Immature natural killer cell (primary cell): ENCODE measurements at regions not wholly inside any gene's neighbourhood (a gene's known extent, or its start where the extent isn't known, plus 50 kb on each side); places are given as distances from the start of the nearest gene placed in this dataset.

Experiments
- DNase-seq, 3 donors: peaks; one replicate each; pipeline ENCODE4 v3.0.0; 2022; ENCODE audit warnings: mixed read lengths in 1 of 3
- H3K27ac Mint-ChIP-seq, 6 donors: one replicate each; pipeline ENCODE4 v1.8.0; 2020; ENCODE audit warnings: mixed read lengths in 6 of 6, mild to moderate bottlenecking in 5 of 6, inconsistent platforms in 4 of 6, moderate library complexity in 3 of 6
- H3K27me3 Mint-ChIP-seq, 3 donors: one replicate each; pipeline ENCODE4 v1.8.0; 2020 to 2021; ENCODE audit warnings: low read depth in 3 of 3, mild to moderate bottlenecking in 3 of 3, mixed read lengths in 3 of 3, moderate library complexity in 3 of 3, inconsistent platforms in 1 of 3
- H3K36me3 Mint-ChIP-seq, 3 donors: one replicate each; pipeline ENCODE4 v1.8.0; 2020; ENCODE audit warnings: mixed read lengths in 3 of 3, inconsistent platforms in 2 of 3, mild to moderate bottlenecking in 2 of 3
- H3K4me1 Mint-ChIP-seq, 2 donors: one replicate each; pipeline ENCODE4 v1.8.0; 2020; ENCODE audit warnings: inconsistent platforms in 2 of 2, mild to moderate bottlenecking in 2 of 2, mixed read lengths in 2 of 2, moderate library complexity in 1 of 2
- H3K4me3 Mint-ChIP-seq, 5 donors: one replicate each; pipeline ENCODE4 v1.8.0; 2020; ENCODE audit warnings: mild to moderate bottlenecking in 5 of 5, mixed read lengths in 5 of 5, inconsistent platforms in 3 of 5, moderate library complexity in 3 of 5
- H3K9me3 Mint-ChIP-seq, 6 donors: one replicate each; pipeline ENCODE4 v1.8.0; 2020; ENCODE audit warnings: mild to moderate bottlenecking in 6 of 6, mixed read lengths in 6 of 6, inconsistent platforms in 4 of 6, moderate library complexity in 3 of 6

GRCh38 chr21:15355066-15355465 lies 290.3 kb upstream of the NRIP1 start:
- DNase-seq, result no peak
- Mint-ChIP-seq H3K27me3 (peaks cover 0 to 2% (median 0%) of the 10 kb centered on the region in 3 donors), H3K27ac (no peak overlapping the region), H3K36me3 (no peaks in the 10 kb centered on the region), H3K4me3 (peak overlapping the region in 2 of 5 donors; percentile 36 to 57), H3K9me3 (no peaks in the 10 kb centered on the region), H3K4me1 (peaks cover 0 to 5% of the 10 kb centered on the region in 2 donors)

- H3K27ac Mint-ChIP-seq, result no peak overlapping the region
- H3K4me1 Mint-ChIP-seq, result peaks cover 0 to 5% of the 10 kb centered on the region in 2 donors
- no peak for DNase-seq
- no peaks in the 10 kb centered on the region for H3K36me3 Mint-ChIP-seq
- no peak overlapping the region for H3K4me3 Mint-ChIP-seq
- no peaks in the 10 kb centered on the region for H3K9me3 Mint-ChIP-seq
- H3K27me3 Mint-ChIP-seq, result peaks cover 0 to 2% (median 0%) of the 10 kb centered on the region in 3 donors
Measured at GRCh38 chr21:15359251-15359650, 294.5 kb upstream of the NRIP1 start.

GRCh38 chr21:15362458-15362857 lies 297.7 kb upstream of the NRIP1 start:
- Mint-ChIP-seq H3K4me1 (no peaks in the 10 kb centered on the region), H3K4me3 (no peak overlapping the region), H3K9me3 (peaks cover 6 to 13% (median 7%) of the 10 kb centered on the region in 6 donors), H3K27ac (no peak overlapping the region), H3K36me3 (no peaks in the 10 kb centered on the region), H3K27me3 (peaks cover 0 to 1% (median 0%) of the 10 kb centered on the region in 3 donors)
- no peak for DNase-seq

- Mint-ChIP-seq H3K4me1 (no peaks in the 10 kb centered on the region), H3K27ac (no peak overlapping the region), H3K36me3 (no peaks in the 10 kb centered on the region), H3K9me3 (peaks cover 6 to 13% (median 7%) of the 10 kb centered on the region in 6 donors), H3K27me3 (peaks cover 0 to 1% (median 0%) of the 10 kb centered on the region in 3 donors), H3K4me3 (no peak overlapping the region)
- no peak for DNase-seq
Measured at GRCh38 chr21:15363921-15364320, 299.1 kb upstream of the NRIP1 start.

- no peaks in the 10 kb centered on the region for H3K36me3 Mint-ChIP-seq
- H3K27me3 Mint-ChIP-seq, result peaks cover 0 to 4% (median 1%) of the 10 kb centered on the region in 3 donors
- no peak overlapping the region for H3K27ac Mint-ChIP-seq
- no peaks in the 10 kb centered on the region for H3K4me1 Mint-ChIP-seq
- H3K4me3 Mint-ChIP-seq, result no peak overlapping the region
- peaks cover 6 to 13% (median 8%) of the 10 kb centered on the region in 6 donors for H3K9me3 Mint-ChIP-seq
- no peak for DNase-seq
Measured at GRCh38 chr21:15365751-15366392, 301.1 kb upstream of the NRIP1 start.

- H3K27ac Mint-ChIP-seq, result no peak overlapping the region
- DNase-seq, result no peak
- no peak overlapping the region for H3K4me3 Mint-ChIP-seq
- H3K9me3 Mint-ChIP-seq, result peaks cover 6 to 13% (median 8%) of the 10 kb centered on the region in 6 donors
- H3K36me3 Mint-ChIP-seq, result no peaks in the 10 kb centered on the region
- H3K27me3 Mint-ChIP-seq, result peaks cover 0 to 4% (median 1%) of the 10 kb centered on the region in 3 donors
- H3K4me1 Mint-ChIP-seq, result no peaks in the 10 kb centered on the region
Measured at GRCh38 chr21:15366555-15366954, 301.8 kb upstream of the NRIP1 start.

GRCh38 chr21:15367061-15367626 lies 302.3 kb upstream of the NRIP1 start:
- Mint-ChIP-seq H3K4me1 (no peaks in the 10 kb centered on the region), H3K36me3 (no peaks in the 10 kb centered on the region), H3K4me3 (no peak overlapping the region), H3K9me3 (peaks cover 6 to 13% (median 8%) of the 10 kb centered on the region in 6 donors), H3K27me3 (peaks cover 0 to 4% (median 1%) of the 10 kb centered on the region in 3 donors), H3K27ac (no peak overlapping the region)
- no peak for DNase-seq

GRCh38 chr21:15370462-15370975 lies 305.7 kb upstream of the NRIP1 start:
- peaks cover 0 to 4% (median 1%) of the 10 kb centered on the region in 3 donors for H3K27me3 Mint-ChIP-seq
- no peaks in the 10 kb centered on the region for H3K4me1 Mint-ChIP-seq
- H3K27ac Mint-ChIP-seq, result no peak overlapping the region
- H3K4me3 Mint-ChIP-seq, result no peak overlapping the region
- no peak for DNase-seq
- H3K9me3 Mint-ChIP-seq, result peaks cover 5 to 11% (median 7%) of the 10 kb centered on the region in 6 donors
- H3K36me3 Mint-ChIP-seq, result no peaks in the 10 kb centered on the region

GRCh38 chr21:15373941-15374340 lies 309.1 kb upstream of the NRIP1 start:
- Mint-ChIP-seq H3K36me3 (no peaks in the 10 kb centered on the region), H3K27ac (no peak overlapping the region)
- no peak for DNase-seq

GRCh38 chr21:15379776-15380175 lies 315.0 kb upstream of the NRIP1 start:
- Mint-ChIP-seq H3K27ac (no peak overlapping the region), H3K36me3 (no peaks in the 10 kb centered on the region), H3K4me1 (no peaks in the 10 kb centered on the region), H3K9me3 (no peaks in the 10 kb centered on the region), H3K27me3 (peaks cover 0 to 2% (median 1%) of the 10 kb centered on the region in 3 donors), H3K4me3 (no peak overlapping the region)
- DNase-seq, result no peak

More at GRCh38 chr21:15373941-15374340, 309.1 kb upstream of the NRIP1 start:
- H3K27me3 Mint-ChIP-seq, result peaks cover 0 to 4% (median 0%) of the 10 kb centered on the region in 3 donors
- no peaks in the 10 kb centered on the region for H3K4me1 Mint-ChIP-seq
- peaks cover 0 to 2% (median 0%) of the 10 kb centered on the region in 6 donors for H3K9me3 Mint-ChIP-seq
- no peak overlapping the region for H3K4me3 Mint-ChIP-seq

- H3K27ac Mint-ChIP-seq, result no peak overlapping the region
- no peak overlapping the region for H3K4me3 Mint-ChIP-seq
Measured at GRCh38 chr21:15383588-15383987, 318.8 kb upstream of the NRIP1 start.

GRCh38 chr21:15390049-15390448 lies 325.2 kb upstream of the NRIP1 start:
- H3K4me3 Mint-ChIP-seq, result no peak overlapping the region
- no peak overlapping the region for H3K27ac Mint-ChIP-seq
- H3K36me3 Mint-ChIP-seq, result no peaks in the 10 kb centered on the region
- no peak for DNase-seq
- H3K27me3 Mint-ChIP-seq, result peaks cover 0 to 7% (median 0%) of the 10 kb centered on the region in 3 donors
- no peaks in the 10 kb centered on the region for H3K4me1 Mint-ChIP-seq
- peaks cover 0 to 1% (median 0%) of the 10 kb centered on the region in 6 donors for H3K9me3 Mint-ChIP-seq

More at GRCh38 chr21:15383588-15383987, 318.8 kb upstream of the NRIP1 start:
- Mint-ChIP-seq H3K9me3 (peaks cover 0 to 1% (median 0%) of the 10 kb centered on the region in 6 donors), H3K27me3 (peaks cover 0 to 7% (median 1%) of the 10 kb centered on the region in 3 donors), H3K36me3 (no peaks in the 10 kb centered on the region), H3K4me1 (no peaks in the 10 kb centered on the region)
- DNase-seq, result no peak

- peaks cover 0 to 4% (median 0%) of the 10 kb centered on the region in 6 donors for H3K9me3 Mint-ChIP-seq
- H3K27me3 Mint-ChIP-seq, result peaks cover 0 to 4% (median 1%) of the 10 kb centered on the region in 3 donors
- H3K36me3 Mint-ChIP-seq, result no peaks in the 10 kb centered on the region
Measured at GRCh38 chr21:15397258-15397657, 332.5 kb upstream of the NRIP1 start.

GRCh38 chr21:15400905-15401304 lies 328.9 kb upstream of the USP25 start:
- Mint-ChIP-seq H3K27ac (no peak overlapping the region), H3K36me3 (no peaks in the 10 kb centered on the region), H3K27me3 (peaks cover 0 to 2% (median 1%) of the 10 kb centered on the region in 3 donors), H3K4me1 (no peaks in the 10 kb centered on the region), H3K4me3 (no peak overlapping the region), H3K9me3 (peaks cover 0 to 4% (median 0%) of the 10 kb centered on the region in 6 donors)
- no peak for DNase-seq

More at GRCh38 chr21:15397258-15397657, 332.5 kb upstream of the NRIP1 start:
- H3K4me1 Mint-ChIP-seq, result no peaks in the 10 kb centered on the region
- no peak overlapping the region for H3K27ac Mint-ChIP-seq
- DNase-seq, result no peak
- no peak overlapping the region for H3K4me3 Mint-ChIP-seq
